ENCODE measurements at regions not wholly inside any gene's neighbourhood (a gene's known extent, or its start where the extent isn't known, plus 50 kb on each side); places are given as distances from the start of the nearest gene placed in this dataset.
"Not testable (repeated sequence)": the region's sequence is repeated elsewhere in the genome, so short reads cannot be mapped to it uniquely, and the experiment has no call there.

- TF ChIP-seq CTCF (IDR thresholded peaks at IDR 0.05) = no peak
- ATAC-seq (no peak), DNase-seq (no peak)
- ChIA-PET CTCF (no interaction called here), POLR2A (no interaction called here)
- Mint-ChIP-seq H3K27me3 (no peaks in the 10 kb centered on the region), H3K27ac (no peak overlapping the region), H3K4me1 (ENCODE audit: low read depth) (no peaks in the 10 kb centered on the region), H3K9me3 (peaks cover 2% of the 10 kb centered on the region), H3K36me3 (ENCODE audit: low read depth) (no peaks in the 10 kb centered on the region), H3K4me3 (no peak overlapping the region)
- intact Hi-C loops (cut with micrococcal nuclease) = no loop called here
Observed at GRCh38 chr6:94953867-94954631, 623.3 kb upstream of the MANEA start.

- peaks cover 2% of the 10 kb centered on the region for H3K9me3 Mint-ChIP-seq
- ATAC-seq (no peak), DNase-seq (no peak)
- no peak for TF ChIP-seq CTCF (IDR thresholded peaks at IDR 0.05)
- intact Hi-C loops (cut with micrococcal nuclease) = no loop called here
- no peaks in the 10 kb centered on the region for H3K36me3 Mint-ChIP-seq (ENCODE audit: low read depth)
- no peak overlapping the region for H3K4me3 Mint-ChIP-seq
- H3K27ac Mint-ChIP-seq = no peak overlapping the region
- POLR2A ChIA-PET = no interaction called here
- H3K27me3 Mint-ChIP-seq = no peaks in the 10 kb centered on the region
- CTCF ChIA-PET = no interaction called here
- H3K4me1 Mint-ChIP-seq (ENCODE audit: low read depth) = no peaks in the 10 kb centered on the region
Observed at GRCh38 chr6:94955156-94955555, 622.2 kb upstream of the MANEA start.

GRCh38 chr6:94956910-94957309 lies 620.4 kb upstream of the MANEA start:
- Mint-ChIP-seq H3K4me1 (ENCODE audit: low read depth) (no peaks in the 10 kb centered on the region), H3K36me3 (ENCODE audit: low read depth) (no peaks in the 10 kb centered on the region), H3K4me3 (no peak overlapping the region), H3K9me3 (peaks cover 2% of the 10 kb centered on the region), H3K27ac (no peak overlapping the region), H3K27me3 (no peaks in the 10 kb centered on the region)
- POLR2A ChIA-PET = no interaction called here
- peak; percentile 2 for DNase-seq
- no peak for TF ChIP-seq CTCF (IDR thresholded peaks at IDR 0.05)
- CTCF ChIA-PET = no interaction called here
- no peak for ATAC-seq
- intact Hi-C loops (cut with micrococcal nuclease) = no loop called here

- H3K4me3 Mint-ChIP-seq; H3K27me3 Mint-ChIP-seq; POLR2A ChIA-PET; intact Hi-C loops (cut with micrococcal nuclease); ATAC-seq; DNase-seq; H3K27ac Mint-ChIP-seq; H3K4me1 Mint-ChIP-seq (ENCODE audit: low read depth); H3K9me3 Mint-ChIP-seq; CTCF ChIA-PET; H3K36me3 Mint-ChIP-seq (ENCODE audit: low read depth): not testable (repeated sequence)
Observed at GRCh38 chr6:94964703-94965102, 612.6 kb upstream of the MANEA start.

GRCh38 chr6:94988701-94989100 lies 588.6 kb upstream of the MANEA start:
- peaks cover 4% of the 10 kb centered on the region for H3K9me3 Mint-ChIP-seq
- ATAC-seq (no peak), DNase-seq (no peak)
- TF ChIP-seq CTCF (IDR thresholded peaks at IDR 0.05) = no peak
- POLR2A ChIA-PET = no interaction called here
- CTCF ChIA-PET = no interaction called here
- no peaks in the 10 kb centered on the region for H3K27me3 Mint-ChIP-seq
- H3K36me3 Mint-ChIP-seq (ENCODE audit: low read depth) = no peaks in the 10 kb centered on the region
- H3K27ac Mint-ChIP-seq = no peak overlapping the region
- H3K4me1 Mint-ChIP-seq (ENCODE audit: low read depth) = no peaks in the 10 kb centered on the region
- intact Hi-C loops (cut with micrococcal nuclease) = no loop called here
- H3K4me3 Mint-ChIP-seq = no peak overlapping the region

Data from activated CD8-positive, alpha-beta T cell treated with anti-CD3 and anti-CD28 coated beads for 36 hours (primary cell).